ENCODE measurements at regions not wholly inside any gene's neighbourhood (a gene's known extent, or its start where the extent isn't known, plus 50 kb on each side); places are given as distances from the start of the nearest gene placed in this dataset.
"Not testable (repeated sequence)": the region's sequence is repeated elsewhere in the genome, so short reads cannot be mapped to it uniquely, and the experiment has no call there.

GRCh38 chr17:33983824-33984574, 271.1 kb upstream of the CCL2 start:
- no peak for DNase-seq

- no peak for DNase-seq
These were observed 269.0 kb upstream of the CCL2 start for GRCh38 chr17:33986088-33986487.

- DNase-seq = no peak
These were observed 268.5 kb upstream of the CCL2 start for GRCh38 chr17:33986566-33986965.

- no peak for DNase-seq
These were observed 267.9 kb upstream of the CCL2 start for GRCh38 chr17:33987162-33987561.

GRCh38 chr17:33989361-33990148, 265.5 kb upstream of the CCL2 start:
- DNase-seq = no peak

- DNase-seq = no peak
These were observed 264.0 kb upstream of the CCL2 start for GRCh38 chr17:33990943-33991706.

GRCh38 chr17:33992113-33992512, 263.0 kb upstream of the CCL2 start:
- DNase-seq = no peak

GRCh38 chr17:34000639-34001038, 254.4 kb upstream of the CCL2 start:
- DNase-seq = no peak

GRCh38 chr17:34001246-34001645, 253.8 kb upstream of the CCL2 start:
- no peak for DNase-seq

- no peak for DNase-seq
These were observed 249.0 kb upstream of the CCL2 start for GRCh38 chr17:34006126-34006525.

- DNase-seq = no peak
These were observed 247.0 kb upstream of the CCL2 start for GRCh38 chr17:34008125-34008524.

GRCh38 chr17:34009912-34010311, 245.2 kb upstream of the CCL2 start:
- no peak for DNase-seq

- no peak for DNase-seq
These were observed 244.6 kb upstream of the CCL2 start for GRCh38 chr17:34010534-34010933.

- no peak for DNase-seq
These were observed 243.5 kb upstream of the CCL2 start for GRCh38 chr17:34011599-34011998.

- DNase-seq = no peak
These were observed 242.2 kb upstream of the CCL2 start for GRCh38 chr17:34012709-34013375.

GRCh38 chr17:34015253-34015652, 239.8 kb upstream of the CCL2 start:
- no peak for DNase-seq

- no peak for DNase-seq
These were observed 230.7 kb upstream of the CCL2 start for GRCh38 chr17:34024386-34024785.

- no peak for DNase-seq
These were observed 230.1 kb upstream of the CCL2 start for GRCh38 chr17:34024806-34025551.

GRCh38 chr17:34030601-34031000, 224.5 kb upstream of the CCL2 start:
- DNase-seq = not testable (repeated sequence)

- DNase-seq = not testable (repeated sequence)
These were observed 222.8 kb upstream of the CCL2 start for GRCh38 chr17:34032305-34032704.

GRCh38 chr17:34038786-34039185, 216.3 kb upstream of the CCL2 start:
- not testable (repeated sequence) for DNase-seq

GRCh38 chr17:34039213-34039612, 215.9 kb upstream of the CCL2 start:
- DNase-seq = not testable (repeated sequence)

Data from NCI-H187 treated with DMSO at 0.1 percent for 48 hours (cell line).